ENCODE measurements at regions not wholly inside any gene's neighbourhood (a gene's known extent, or its start where the extent isn't known, plus 50 kb on each side); places are given as distances from the start of the nearest gene placed in this dataset.

DNA sequence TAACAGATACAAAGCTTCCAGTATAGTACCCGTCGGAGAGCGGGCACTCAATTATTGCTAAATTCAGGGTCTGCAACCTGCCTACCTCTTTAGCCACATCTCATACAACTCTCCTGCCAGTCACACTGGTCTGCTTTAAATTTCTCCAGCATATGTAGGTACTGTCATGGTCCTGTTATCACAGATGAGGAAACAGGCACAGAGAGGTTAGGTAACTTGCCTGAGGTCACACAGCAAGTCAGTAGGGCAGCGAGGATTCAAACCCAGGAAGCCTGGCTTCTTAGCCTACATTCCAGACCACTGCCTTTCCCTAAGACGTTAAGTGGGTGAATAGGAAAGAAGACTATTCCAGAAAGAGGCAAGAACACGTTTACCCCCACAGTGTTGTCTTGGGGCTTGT is 186.0 kb upstream of the NFIB start:
- no peak for TF ChIP-seq TAF1 (IDR thresholded peaks at IDR 0.05; ENCODE audit: low read depth)
- no peak for TF ChIP-seq EP300 (IDR thresholded peaks at IDR 0.05; ENCODE audit: borderline replicate concordance)
- no peak for TF ChIP-seq NFIC (IDR thresholded peaks at IDR 0.05)
- no peak for TF ChIP-seq RAD21 (IDR thresholded peaks at IDR 0.05; ENCODE audit: low read depth)
- TF ChIP-seq TEAD4 (IDR thresholded peaks at IDR 0.05): no peak
- no peak for TF ChIP-seq TCF12 (IDR thresholded peaks at IDR 0.05; ENCODE audit: low read depth)
